ENCODE measurements at regions not wholly inside any gene's neighbourhood (a gene's known extent, or its start where the extent isn't known, plus 50 kb on each side); places are given as distances from the start of the nearest gene placed in this dataset.

GRCh38 chr2:220348206-220348605, 720.8 kb downstream of the SLC4A3 start:
- no peak for TF ChIP-seq EZH2 (conservative IDR thresholded peaks at IDR 0.05; ENCODE audit: low read depth, low read length)
- no peak for TF ChIP-seq POLR2A (IDR thresholded peaks at IDR 0.05; ENCODE audit: insufficient read depth in 1 of 2, low read depth in 2 of 2, low read length in 2 of 2)
